ENCODE measurements at regions not wholly inside any gene's neighbourhood (a gene's known extent, or its start where the extent isn't known, plus 50 kb on each side); places are given as distances from the start of the nearest gene placed in this dataset.

DNA sequence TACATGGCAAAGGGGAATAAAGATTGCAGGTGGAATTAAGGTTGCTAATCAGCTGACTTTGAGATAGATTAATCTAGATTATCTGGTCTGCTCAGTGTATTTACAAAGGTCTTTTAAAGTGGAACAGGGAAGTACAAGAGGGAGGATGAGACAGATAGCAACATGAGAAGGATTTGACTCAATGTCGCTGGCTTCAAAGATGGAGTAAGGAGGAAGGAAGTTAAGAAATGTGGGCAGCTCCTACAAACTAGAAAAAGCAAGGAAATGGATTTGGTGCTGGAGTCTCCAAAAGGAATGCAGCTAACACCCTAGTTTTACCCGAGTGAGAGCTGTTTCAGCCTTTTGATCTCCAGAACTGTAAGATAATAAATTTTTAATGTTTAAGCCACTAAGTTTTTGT, 180.7 kb upstream of the TTC14 start:
- no peak for TF ChIP-seq ZFP36 (IDR thresholded peaks at IDR 0.05; ENCODE audit: borderline replicate concordance, partially characterized antibody)
- no peak for TF ChIP-seq EP300 (IDR thresholded peaks at IDR 0.05)
- no peak for TF ChIP-seq CBX8 (IDR thresholded peaks at IDR 0.05)
- no peak for TF ChIP-seq PBX3 (IDR thresholded peaks at IDR 0.05)
- TF ChIP-seq POLR2A (IDR thresholded peaks at IDR 0.05; ENCODE audit: low read length), result no peak
